ENCODE measurements at regions not wholly inside any gene's neighbourhood (a gene's known extent, or its start where the extent isn't known, plus 50 kb on each side); places are given as distances from the start of the nearest gene placed in this dataset.

DNA sequence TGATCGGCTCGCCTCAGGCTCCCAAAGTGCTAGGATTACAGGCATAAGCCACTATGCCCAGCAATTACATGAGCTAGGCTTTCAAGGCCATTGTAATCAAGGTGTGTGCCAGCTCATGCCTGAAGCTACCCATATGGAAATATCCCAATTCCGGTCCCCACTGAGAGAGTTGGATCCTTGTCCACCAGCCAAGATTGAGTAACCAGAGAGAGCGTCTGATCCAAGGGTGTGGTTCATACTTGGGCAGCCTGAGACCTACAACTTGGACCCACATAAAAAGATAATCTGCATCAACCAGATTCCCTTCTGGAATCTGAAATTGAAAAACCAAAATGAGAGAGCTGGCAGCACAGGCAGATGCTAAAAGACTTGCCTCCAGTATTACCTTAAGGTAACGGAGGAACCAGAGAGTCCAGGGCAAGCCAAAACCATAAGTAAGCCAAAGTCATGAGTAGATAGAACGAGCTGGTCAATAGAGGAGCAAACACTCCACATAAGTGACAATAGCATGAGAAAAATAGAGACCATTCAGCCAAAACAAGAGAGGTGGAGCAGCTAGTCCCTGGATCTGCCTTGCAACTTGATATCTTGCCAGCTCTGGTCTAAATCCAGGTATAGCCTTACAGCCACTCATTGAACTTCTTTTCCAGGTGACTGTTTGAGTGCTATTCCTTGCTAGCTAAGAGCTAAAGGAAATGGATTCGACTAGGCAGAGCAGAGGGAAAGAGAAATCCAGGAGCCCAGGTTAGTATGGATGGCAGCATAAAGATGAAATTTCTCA lies 63.8 kb upstream of the ATP1A1 start:
- no peak for DNase-seq
- H3K4me3 ChIP-seq (ENCODE audit: low read length): no peak overlapping the region
- peaks cover 31% of the 10 kb centered on the region for H3K4me1 ChIP-seq (ENCODE audit: control insufficient read depth, insufficient read depth, low read length)
- no peaks in the 10 kb centered on the region for H3K27me3 ChIP-seq (ENCODE audit: control insufficient read depth, insufficient read depth, low read length)
- H3K36me3 ChIP-seq (ENCODE audit: control insufficient read depth, insufficient read depth, low read length): no peaks in the 10 kb centered on the region
- H3K9me3 ChIP-seq (ENCODE audit: control insufficient read depth, low read depth, low read length): no peaks in the 10 kb centered on the region
- 100% methylated on average over 2 of the region's 7 CpGs for WGBS (ENCODE audit: insufficient coverage, low lambda C conversion rate)
- no peak overlapping the region for H3K27ac ChIP-seq (ENCODE audit: low read length)

DNA sequence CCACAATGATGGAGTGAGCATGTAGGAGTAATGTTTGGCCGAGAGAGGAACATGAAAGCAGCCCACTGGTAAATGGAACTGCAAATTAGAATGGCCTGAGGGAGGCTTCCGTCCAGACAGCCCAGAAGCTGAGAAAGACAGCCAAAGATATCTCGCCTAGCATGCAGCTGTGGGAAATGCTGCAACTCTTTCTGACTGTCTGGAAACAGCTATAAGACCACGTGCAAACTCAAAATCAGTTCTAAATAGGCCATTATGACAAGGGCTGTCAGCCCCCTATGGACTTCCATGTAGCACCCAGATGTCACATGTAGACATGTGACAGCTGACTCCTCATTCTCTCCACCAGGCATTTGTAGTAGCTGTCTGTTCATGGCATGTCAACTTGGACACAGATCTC lies 62.9 kb upstream of the ATP1A1 start:
- no peaks in the 10 kb centered on the region for H3K9me3 ChIP-seq (ENCODE audit: control insufficient read depth, low read depth, low read length)
- no peak overlapping the region for H3K27ac ChIP-seq (ENCODE audit: low read length)
- H3K27me3 ChIP-seq (ENCODE audit: control insufficient read depth, insufficient read depth, low read length): no peaks in the 10 kb centered on the region
- no CpG with 5 or more reads among the region's 4 CpGs for WGBS (ENCODE audit: insufficient coverage, low lambda C conversion rate)
- H3K4me3 ChIP-seq (ENCODE audit: low read length): no peak overlapping the region
- peaks cover 34% of the 10 kb centered on the region for H3K4me1 ChIP-seq (ENCODE audit: control insufficient read depth, insufficient read depth, low read length)
- no peaks in the 10 kb centered on the region for H3K36me3 ChIP-seq (ENCODE audit: control insufficient read depth, insufficient read depth, low read length)
- DNase-seq: no peak

DNA sequence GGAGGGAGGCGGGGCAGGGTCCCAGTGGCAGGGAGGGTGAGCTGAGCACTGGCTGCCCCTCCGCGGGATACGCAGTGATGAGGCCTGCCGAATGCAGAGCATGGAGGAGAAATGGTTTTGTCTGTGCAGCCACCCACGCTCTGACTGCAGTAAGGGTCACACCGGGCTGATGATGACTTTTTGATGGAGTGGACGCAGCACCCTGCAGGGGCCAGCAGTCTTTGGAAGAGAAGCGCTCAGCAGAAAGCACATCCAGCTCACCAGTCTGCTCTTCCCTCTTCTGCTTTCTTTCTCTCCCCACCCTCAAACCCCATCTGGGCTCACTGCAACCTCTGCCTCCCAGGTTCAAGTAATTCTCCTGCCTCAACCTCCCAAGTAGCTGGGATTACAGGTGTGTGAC lies 61.9 kb upstream of the ATP1A1 start:
- peaks cover 44% of the 10 kb centered on the region for H3K4me1 ChIP-seq (ENCODE audit: control insufficient read depth, insufficient read depth, low read length)
- peak overlapping the region; percentile 80 for H3K27ac ChIP-seq (ENCODE audit: low read length)
- no peaks in the 10 kb centered on the region for H3K27me3 ChIP-seq (ENCODE audit: control insufficient read depth, insufficient read depth, low read length)
- no peaks in the 10 kb centered on the region for H3K9me3 ChIP-seq (ENCODE audit: control insufficient read depth, low read depth, low read length)
- WGBS (ENCODE audit: insufficient coverage, low lambda C conversion rate): no CpG with 5 or more reads among the region's 9 CpGs
- no peaks in the 10 kb centered on the region for H3K36me3 ChIP-seq (ENCODE audit: control insufficient read depth, insufficient read depth, low read length)
- no peak overlapping the region for H3K4me3 ChIP-seq (ENCODE audit: low read length)
- no peak for DNase-seq

DNA sequence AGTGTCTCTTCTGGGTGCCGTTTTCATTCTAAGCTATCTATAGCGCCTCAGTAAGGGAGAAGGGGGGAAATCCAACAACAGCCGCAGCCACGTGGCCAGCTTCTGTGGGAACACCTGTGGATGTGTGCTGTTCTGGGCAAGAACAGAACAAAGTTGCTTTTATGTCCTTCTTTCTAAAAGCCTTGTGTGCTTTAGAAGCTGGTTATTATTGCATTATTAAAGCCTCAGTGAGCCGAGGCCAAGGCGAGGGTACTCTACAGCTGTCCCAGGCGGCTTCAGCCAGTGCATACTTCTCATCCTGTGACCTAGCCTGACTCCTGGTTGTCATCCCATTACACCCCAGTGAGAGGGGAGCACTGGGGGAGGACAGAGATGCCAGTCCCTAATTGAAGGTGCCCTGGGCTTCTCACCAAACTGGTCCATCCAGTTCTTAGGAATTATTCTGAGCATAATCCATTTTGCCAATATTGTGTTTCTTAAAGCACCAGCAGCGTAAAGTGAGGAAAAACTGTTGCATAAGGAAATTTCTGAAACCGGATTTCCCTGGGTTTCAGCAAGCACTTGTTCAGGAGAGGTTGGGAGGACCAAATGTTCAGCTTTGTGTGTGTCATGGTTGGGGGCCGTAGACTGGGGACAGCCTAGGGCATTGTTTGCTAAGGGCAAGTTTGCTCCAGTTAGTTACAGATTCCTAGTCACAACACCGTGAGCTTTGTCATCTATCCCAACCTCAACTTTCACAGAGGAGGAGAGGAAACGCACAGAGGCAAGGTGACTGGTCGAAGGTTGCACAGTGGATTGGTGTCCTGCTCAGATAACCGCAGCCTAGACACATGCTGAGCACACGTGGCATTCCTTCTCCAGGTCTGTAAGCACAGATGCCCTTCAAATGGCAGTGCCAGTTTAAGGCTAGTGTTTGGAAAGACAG lies 61.0 kb upstream of the ATP1A1 start:
- Histone ChIP-seq H3K4me3 (ENCODE audit: low read length) (no peak overlapping the region), H3K9me3 (ENCODE audit: control insufficient read depth, low read depth, low read length) (no peaks in the 10 kb centered on the region), H3K36me3 (ENCODE audit: control insufficient read depth, insufficient read depth, low read length) (no peaks in the 10 kb centered on the region), H3K27me3 (ENCODE audit: control insufficient read depth, insufficient read depth, low read length) (no peaks in the 10 kb centered on the region), H3K27ac (ENCODE audit: low read length) (peak overlapping the region; percentile 80), H3K4me1 (ENCODE audit: control insufficient read depth, insufficient read depth, low read length) (peaks cover 50% of the 10 kb centered on the region)
- 80% methylated on average over 1 of the region's 15 CpGs for WGBS (ENCODE audit: insufficient coverage, low lambda C conversion rate)
- DNase-seq: peak; percentile 68 to 86

DNA sequence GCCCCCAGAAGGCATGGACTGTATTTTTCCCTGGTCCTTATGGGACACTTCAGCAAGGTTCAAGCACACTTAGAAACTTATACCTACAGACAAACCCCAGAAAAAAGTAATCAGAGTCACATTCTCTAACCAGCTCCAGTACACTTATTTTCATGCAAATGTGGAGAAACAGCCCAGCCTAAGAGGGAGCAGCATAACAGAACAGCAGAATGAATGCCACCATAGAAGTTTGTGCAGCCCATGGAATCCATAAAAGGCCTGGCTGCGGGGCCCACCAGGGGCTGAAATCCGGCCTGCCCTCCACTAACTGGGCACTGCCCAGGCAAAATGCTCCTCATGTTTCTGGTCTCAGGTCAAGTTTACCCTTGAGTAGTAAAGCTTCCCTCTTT lies 60.4 kb upstream of the ATP1A1 start:
- H3K4me3 ChIP-seq (ENCODE audit: low read length): no peak overlapping the region
- no peak for DNase-seq
- WGBS (ENCODE audit: insufficient coverage, low lambda C conversion rate): no CpG with 5 or more reads among the region's 2 CpGs
- H3K4me1 ChIP-seq (ENCODE audit: control insufficient read depth, insufficient read depth, low read length): peaks cover 56% of the 10 kb centered on the region
- peak overlapping the region; percentile 80 for H3K27ac ChIP-seq (ENCODE audit: low read length)
- H3K27me3 ChIP-seq (ENCODE audit: control insufficient read depth, insufficient read depth, low read length): no peaks in the 10 kb centered on the region
- H3K9me3 ChIP-seq (ENCODE audit: control insufficient read depth, low read depth, low read length): no peaks in the 10 kb centered on the region
- no peaks in the 10 kb centered on the region for H3K36me3 ChIP-seq (ENCODE audit: control insufficient read depth, insufficient read depth, low read length)

DNA sequence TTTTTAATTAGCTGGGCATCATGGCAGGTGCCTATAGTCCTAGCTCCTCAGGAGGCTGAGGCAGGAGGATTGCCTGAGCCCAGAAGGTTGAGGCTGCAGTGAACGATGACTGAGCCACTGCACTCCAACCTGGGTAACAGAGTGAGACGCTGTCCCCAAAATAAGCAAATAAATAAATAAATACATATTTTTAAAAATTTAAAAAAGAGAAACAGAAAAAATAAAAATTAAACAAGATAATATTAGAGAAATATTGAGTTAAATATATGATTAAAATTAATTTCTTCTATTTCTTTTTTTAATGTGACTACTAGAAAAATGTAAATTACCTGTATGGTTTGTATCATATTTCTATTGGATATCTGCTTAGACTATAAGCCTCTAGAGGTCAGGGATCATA lies 59.3 kb upstream of the ATP1A1 start:
- Histone ChIP-seq H3K27me3 (ENCODE audit: control insufficient read depth, insufficient read depth, low read length) (no peaks in the 10 kb centered on the region), H3K27ac (ENCODE audit: low read length) (peak overlapping the region; percentile 0), H3K4me1 (ENCODE audit: control insufficient read depth, insufficient read depth, low read length) (peaks cover 64% of the 10 kb centered on the region), H3K4me3 (ENCODE audit: low read length) (no peak overlapping the region), H3K9me3 (ENCODE audit: control insufficient read depth, low read depth, low read length) (no peaks in the 10 kb centered on the region), H3K36me3 (ENCODE audit: control insufficient read depth, insufficient read depth, low read length) (no peaks in the 10 kb centered on the region)
- 100% methylated on average over 1 of the region's 2 CpGs for WGBS (ENCODE audit: insufficient coverage, low lambda C conversion rate)
- no peak for DNase-seq

DNA sequence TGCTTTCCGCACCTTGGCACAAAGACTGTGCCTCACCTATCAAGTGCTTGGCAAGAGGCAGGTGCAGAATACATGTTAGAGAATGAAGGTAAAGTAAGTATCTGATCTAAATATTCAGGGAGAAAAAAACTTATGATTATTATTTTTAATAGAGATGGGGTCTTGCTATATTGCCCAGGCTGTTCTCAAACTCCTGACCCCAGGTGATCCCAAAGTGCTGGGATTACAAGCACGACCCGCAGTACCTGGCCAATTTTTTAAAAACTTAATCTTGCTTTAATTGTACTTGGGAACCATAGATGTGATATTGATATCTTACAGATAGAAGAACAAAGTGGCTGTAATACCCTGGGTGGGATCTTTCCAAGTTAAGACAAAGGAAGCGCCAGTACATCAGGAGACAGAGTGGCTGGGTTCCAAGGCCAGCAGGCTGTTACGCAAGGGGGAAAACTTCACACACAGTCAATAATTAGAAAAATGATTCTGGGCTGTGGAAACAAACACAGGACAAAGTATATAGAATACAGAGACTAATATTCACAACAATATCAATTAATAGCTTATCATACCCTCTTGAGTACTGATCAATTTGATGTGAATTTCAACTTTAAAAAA lies 58.6 kb upstream of the ATP1A1 start:
- Histone ChIP-seq H3K4me3 (ENCODE audit: low read length) (no peak overlapping the region), H3K9me3 (ENCODE audit: control insufficient read depth, low read depth, low read length) (no peaks in the 10 kb centered on the region), H3K36me3 (ENCODE audit: control insufficient read depth, insufficient read depth, low read length) (no peaks in the 10 kb centered on the region), H3K27me3 (ENCODE audit: control insufficient read depth, insufficient read depth, low read length) (no peaks in the 10 kb centered on the region), H3K27ac (ENCODE audit: low read length) (peak overlapping the region; percentile 85), H3K4me1 (ENCODE audit: control insufficient read depth, insufficient read depth, low read length) (peaks cover 70% of the 10 kb centered on the region)
- 8% methylated on average over 2 of the region's 5 CpGs for WGBS (ENCODE audit: insufficient coverage, low lambda C conversion rate)
- DNase-seq: peak in 1 of 2 donors; percentile 76

DNA sequence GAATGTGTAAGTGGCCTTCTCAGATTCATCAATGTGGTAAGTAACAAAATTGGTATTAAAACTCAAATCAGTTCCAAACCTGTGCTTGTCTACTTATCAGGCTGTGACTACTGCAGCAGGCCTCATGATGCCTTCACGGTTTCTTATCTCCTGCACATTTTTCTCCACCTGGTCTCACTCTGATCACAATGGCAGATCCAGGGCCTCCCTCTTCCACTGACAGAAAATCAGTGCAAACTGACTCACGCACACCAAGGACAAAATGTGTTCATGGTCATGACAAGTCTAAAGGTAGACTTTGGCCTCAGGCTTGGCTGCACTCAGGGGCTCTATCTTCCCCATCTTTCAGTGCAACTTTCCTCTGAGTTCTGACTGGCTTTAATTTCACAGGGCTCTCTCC lies 56.7 kb upstream of the ATP1A1 start:
- peak; percentile 78 to 87 for DNase-seq
- Histone ChIP-seq H3K36me3 (ENCODE audit: control insufficient read depth, insufficient read depth, low read length) (no peaks in the 10 kb centered on the region), H3K9me3 (ENCODE audit: control insufficient read depth, low read depth, low read length) (no peaks in the 10 kb centered on the region), H3K27ac (ENCODE audit: low read length) (peak overlapping the region; percentile 85), H3K4me3 (ENCODE audit: low read length) (no peak overlapping the region), H3K4me1 (ENCODE audit: control insufficient read depth, insufficient read depth, low read length) (peaks cover 75% of the 10 kb centered on the region), H3K27me3 (ENCODE audit: control insufficient read depth, insufficient read depth, low read length) (no peaks in the 10 kb centered on the region)
- WGBS (ENCODE audit: insufficient coverage, low lambda C conversion rate): no CpG with 5 or more reads among the region's 2 CpGs

DNA sequence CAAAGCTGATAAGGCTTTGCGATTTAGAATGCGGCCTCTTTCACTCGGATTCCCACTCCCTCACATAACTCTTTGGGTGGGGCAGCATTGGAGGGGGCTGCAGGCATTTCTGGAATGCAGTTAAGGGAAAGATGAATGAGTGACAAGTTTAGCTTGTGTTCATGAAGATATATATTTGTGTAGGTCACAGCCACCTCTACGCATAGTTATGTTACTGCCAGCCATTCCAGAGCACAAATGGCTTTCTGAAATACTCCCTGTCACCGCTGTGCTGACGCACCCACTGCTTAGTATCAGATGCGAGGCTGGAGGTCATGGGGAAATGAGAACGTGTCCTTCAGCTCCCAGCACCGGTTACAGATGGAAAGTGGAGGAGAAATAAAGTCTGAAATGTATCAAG lies 54.1 kb upstream of the ATP1A1 start:
- no peaks in the 10 kb centered on the region for H3K9me3 ChIP-seq (ENCODE audit: control insufficient read depth, low read depth, low read length)
- peaks cover 65% of the 10 kb centered on the region for H3K4me1 ChIP-seq (ENCODE audit: control insufficient read depth, insufficient read depth, low read length)
- peak in 1 of 2 donors; percentile 81 for DNase-seq
- no peaks in the 10 kb centered on the region for H3K36me3 ChIP-seq (ENCODE audit: control insufficient read depth, insufficient read depth, low read length)
- H3K27ac ChIP-seq (ENCODE audit: low read length): peak overlapping the region; percentile 86
- no CpG with 5 or more reads among the region's 9 CpGs for WGBS (ENCODE audit: insufficient coverage, low lambda C conversion rate)
- H3K27me3 ChIP-seq (ENCODE audit: control insufficient read depth, insufficient read depth, low read length): no peaks in the 10 kb centered on the region
- no peak overlapping the region for H3K4me3 ChIP-seq (ENCODE audit: low read length)

DNA sequence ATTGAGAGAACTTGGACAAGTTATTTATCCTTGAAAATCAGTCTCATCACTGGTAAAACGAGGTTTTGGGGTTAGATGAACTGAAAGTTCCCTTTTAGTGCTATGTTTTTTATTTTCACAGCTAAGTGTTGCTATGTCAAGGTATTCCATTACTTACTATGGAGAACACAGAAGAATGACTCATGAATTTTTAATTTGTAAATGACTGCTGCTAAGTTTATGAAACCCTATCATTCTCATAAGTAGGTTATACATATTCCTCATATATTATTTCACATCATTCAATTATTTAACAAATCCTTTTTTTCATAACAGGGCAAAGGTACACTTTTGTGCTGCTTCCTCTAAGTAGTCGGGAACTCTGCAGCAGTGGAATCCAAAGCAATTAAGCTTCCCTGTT lies 52.2 kb upstream of the ATP1A1 start:
- no peaks in the 10 kb centered on the region for H3K27me3 ChIP-seq (ENCODE audit: control insufficient read depth, insufficient read depth, low read length)
- H3K36me3 ChIP-seq (ENCODE audit: control insufficient read depth, insufficient read depth, low read length): no peaks in the 10 kb centered on the region
- DNase-seq: peak in 1 of 2 donors; percentile 52
- peak overlapping the region; percentile 8 for H3K27ac ChIP-seq (ENCODE audit: low read length)
- peaks cover 67% of the 10 kb centered on the region for H3K4me1 ChIP-seq (ENCODE audit: control insufficient read depth, insufficient read depth, low read length)
- no peaks in the 10 kb centered on the region for H3K9me3 ChIP-seq (ENCODE audit: control insufficient read depth, low read depth, low read length)
- 18% methylated on average over 2 of the region's 2 CpGs for WGBS (ENCODE audit: insufficient coverage, low lambda C conversion rate)
- H3K4me3 ChIP-seq (ENCODE audit: low read length): no peak overlapping the region

Measured in large intestine (tissue), 3 donors.